ENCODE measurements at regions not wholly inside any gene's neighbourhood (a gene's known extent, or its start where the extent isn't known, plus 50 kb on each side); places are given as distances from the start of the nearest gene placed in this dataset.

DNA sequence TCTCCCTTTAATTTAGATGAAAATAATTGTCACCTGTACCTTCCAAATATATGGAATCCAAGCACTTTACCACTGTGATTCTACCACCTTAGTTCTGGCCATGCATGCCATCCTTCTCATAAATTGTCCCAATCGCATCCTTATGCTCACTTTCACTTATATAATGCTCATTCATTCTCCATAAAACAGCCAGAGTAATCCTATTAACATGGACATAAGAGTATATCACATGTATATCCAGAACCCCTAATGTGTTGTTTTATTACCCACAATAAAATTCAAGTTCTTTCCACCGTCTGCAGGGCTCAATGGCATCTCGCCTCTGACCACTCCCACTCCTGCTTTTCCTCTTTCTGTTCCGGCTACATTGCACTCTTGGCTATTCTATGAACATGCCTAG is 597.5 kb upstream of the MIR17HG start:
- Histone ChIP-seq H3K4me2 (ENCODE audit: low read depth, low read length) (no peak overlapping the region), H3K9me3 (ENCODE audit: control insufficient read depth, insufficient read depth, low read length) (peaks cover 2% of the 10 kb centered on the region; the same call in 1 of the 2 replicates), H2AK5ac (ENCODE audit: low read depth, low read length) (no peak overlapping the region), H3K9me1 (ENCODE audit: insufficient read depth, low read length) (no peaks in the 10 kb centered on the region), H2AK9ac (replicated peaks; ENCODE audit: low read depth, low read length, poor library complexity) (no peak overlapping the region), H3K27me3 (ENCODE audit: control insufficient read depth, insufficient read depth, low read length) (no peaks in the 10 kb centered on the region), H3K4ac (ENCODE audit: low read depth, low read length) (no peak overlapping the region), H3K14ac (replicated peaks; ENCODE audit: low read depth, low read length) (no peak overlapping the region), H3K18ac (ENCODE audit: low read depth, low read length) (no peak overlapping the region), H3K27ac (ENCODE audit: insufficient read depth, low read length) (no peak overlapping the region), H2BK120ac (ENCODE audit: low read depth, low read length) (no peak overlapping the region), H3K36me3 (ENCODE audit: control insufficient read depth, insufficient read depth, low read length) (no peaks in the 10 kb centered on the region), H3K9ac (ENCODE audit: low read depth, low read length) (no peak overlapping the region), H4K5ac (ENCODE audit: low read depth, low read length) (no peak overlapping the region), H3K79me1 (ENCODE audit: low read depth in 1 of 2, low read length in 2 of 2) (no peaks in the 10 kb centered on the region), H4K91ac (ENCODE audit: insufficient read depth, low read depth, low read length) (no peak overlapping the region), H3K4me1 (ENCODE audit: control insufficient read depth, insufficient read depth, low read length) (no peaks in the 10 kb centered on the region), H3K4me3 (ENCODE audit: insufficient read depth, low read depth, low read length) (no peak overlapping the region), H2AFZ (replicated peaks; ENCODE audit: low read length, poor library complexity) (no peak overlapping the region), H4K8ac (ENCODE audit: low read depth in 2 of 2, low read length in 2 of 2) (no peak overlapping the region), H3K56ac (ENCODE audit: extremely low read depth, insufficient read depth, low read length) (no peak overlapping the region), H4K20me1 (ENCODE audit: insufficient read depth, low read length) (no peaks in the 10 kb centered on the region), H2BK20ac (ENCODE audit: low read depth, low read length) (no peak overlapping the region), H2BK15ac (ENCODE audit: low read depth, low read length) (no peak overlapping the region), H2BK5ac (ENCODE audit: low read depth, low read length, poor library complexity, severe bottlenecking) (no peak overlapping the region), H3K23ac (ENCODE audit: low read depth, low read length) (no peak overlapping the region)
- POLR2A ChIA-PET (ENCODE audit: unreplicated experiment): no interaction called here
- ATAC-seq (ENCODE audit: low read depth) (no peak), DNase-seq (no peak)
- CTCF ChIA-PET: no interaction called here
- BruUV-seq (replicated peaks): no TSS peak
- 100% methylated on average over 1 of the region's 4 CpGs; no CpG with 5 or more reads in 1 of the 2 experiments for WGBS, 2 experiments (ENCODE audit: extremely low coverage in 2 of 2, insufficient read length in 1 of 2)
- intact Hi-C loops (cut with micrococcal nuclease): no loop called here
- TF ChIP-seq MXI1 (IDR thresholded peaks at IDR 0.05; ENCODE audit: borderline replicate concordance, low read depth, low read length) (no peak), RFX5 (IDR thresholded peaks at IDR 0.05; ENCODE audit: low read depth, low read length) (no peak), NFE2L2 (IDR thresholded peaks at IDR 0.05; ENCODE audit: low read depth, low read length) (no peak), CTCF (conservative IDR thresholded peaks at IDR 0.05; ENCODE audit: low read depth, low read length) (no peak), BHLHE40 (IDR thresholded peaks at IDR 0.05; ENCODE audit: low read depth, low read length) (no peak), RAD21 (IDR thresholded peaks at IDR 0.05; ENCODE audit: low read length) (no peak), FOS (IDR thresholded peaks at IDR 0.05; ENCODE audit: low read depth, low read length) (no peak), CHD1 (IDR thresholded peaks at IDR 0.05; ENCODE audit: low read depth, low read length) (no peak)
- TF ChIP-seq, protein P1, sequence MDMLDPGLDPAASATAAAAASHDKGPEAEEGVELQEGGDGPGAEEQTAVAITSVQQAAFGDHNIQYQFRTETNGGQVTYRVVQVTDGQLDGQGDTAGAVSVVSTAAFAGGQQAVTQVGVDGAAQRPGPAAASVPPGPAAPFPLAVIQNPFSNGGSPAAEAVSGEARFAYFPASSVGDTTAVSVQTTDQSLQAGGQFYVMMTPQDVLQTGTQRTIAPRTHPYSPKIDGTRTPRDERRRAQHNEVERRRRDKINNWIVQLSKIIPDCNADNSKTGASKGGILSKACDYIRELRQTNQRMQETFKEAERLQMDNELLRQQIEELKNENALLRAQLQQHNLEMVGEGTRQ (IDR thresholded peaks at IDR 0.05; ENCODE audit: low read depth, low read length): no peak
- TF ChIP-seq, protein P2, sequence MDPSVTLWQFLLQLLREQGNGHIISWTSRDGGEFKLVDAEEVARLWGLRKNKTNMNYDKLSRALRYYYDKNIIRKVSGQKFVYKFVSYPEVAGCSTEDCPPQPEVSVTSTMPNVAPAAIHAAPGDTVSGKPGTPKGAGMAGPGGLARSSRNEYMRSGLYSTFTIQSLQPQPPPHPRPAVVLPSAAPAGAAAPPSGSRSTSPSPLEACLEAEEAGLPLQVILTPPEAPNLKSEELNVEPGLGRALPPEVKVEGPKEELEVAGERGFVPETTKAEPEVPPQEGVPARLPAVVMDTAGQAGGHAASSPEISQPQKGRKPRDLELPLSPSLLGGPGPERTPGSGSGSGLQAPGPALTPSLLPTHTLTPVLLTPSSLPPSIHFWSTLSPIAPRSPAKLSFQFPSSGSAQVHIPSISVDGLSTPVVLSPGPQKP (IDR thresholded peaks at IDR 0.05; ENCODE audit: borderline replicate concordance, low read depth, low read length): no peak
- dilution Hi-C loops (cut with HindIII; ENCODE audit: low sequenced_read_pairs, unreplicated experiment): no loop called here
- in situ Hi-C loops (cut with MboI; ENCODE audit: low sequenced_read_pairs): no loop called here

Measured in IMR-90 (cell line).